Spleen (tissue), 11 donors: ENCODE measurements at regions not wholly inside any gene's neighbourhood (a gene's known extent, or its start where the extent isn't known, plus 50 kb on each side); places are given as distances from the start of the nearest gene placed in this dataset.

Source experiments
- DNase-seq: peaks from one replicate; pipeline ENCODE4 v3.0.0-alpha.2; 2020
- H3K27ac ChIP-seq, 8 donors: fragments of 200-600 bp; sonication (generic) in 7 of 8; 1 replicate in 4 of 8; 2 replicates in 4 of 8; pipeline versions ENCODE4 v1.5.0 to v1.8.0; 2016 to 2021; ENCODE audit warnings: inconsistent platforms in 4 of 8, mild to moderate bottlenecking in 4 of 8, moderate library complexity in 1 of 8
- H3K27me3 ChIP-seq, 7 donors: fragments of 200-600 bp; sonication (generic) in 6 of 7; replicated peaks in 1 of 7; 1 replicate in 4 of 7; 2 replicates in 3 of 7; pipeline versions ENCODE4 v1.5.0 to v1.8.0; 2016 to 2021; ENCODE audit warnings: inconsistent platforms in 3 of 7, mild to moderate bottlenecking in 1 of 7
- H3K36me3 ChIP-seq, 6 donors: fragments of 200-600 bp; sonication (generic) in 5 of 6; 1 replicate in 4 of 6; 2 replicates in 2 of 6; pipeline versions ENCODE4 v1.5.0 to v1.8.0; 2016 to 2021; ENCODE audit warnings: inconsistent platforms in 2 of 6
- H3K4me1 ChIP-seq, 6 donors: fragments of 200-600 bp; sonication (generic) in 5 of 6; 1 replicate in 3 of 6; 2 replicates in 3 of 6; pipeline versions ENCODE4 v1.5.0 to v1.8.0; 2016 to 2021; ENCODE audit warnings: inconsistent platforms in 3 of 6
- H3K4me3 ChIP-seq, 8 donors: fragments of 200-600 bp; sonication (generic) in 7 of 8; 1 replicate in 4 of 8; 2 replicates in 4 of 8; pipeline versions ENCODE4 v1.5.0 to v1.8.0; 2016 to 2021; ENCODE audit warnings: inconsistent platforms in 4 of 8, mild to moderate bottlenecking in 4 of 8, moderate library complexity in 2 of 8
- H3K9me3 ChIP-seq, 8 donors: fragments of 200-600 bp; sonication (generic) in 7 of 8; 1 replicate in 4 of 8; 2 replicates in 4 of 8; pipeline versions ENCODE4 v1.5.0 to v1.8.0; 2016 to 2021; ENCODE audit warnings: inconsistent platforms in 4 of 8
- POLR2A ChIP-seq, 3 donors: fragments of 450-650 bp; IDR thresholded peaks; one replicate each; pipeline ENCODE4 v1.5.1; 2017; ENCODE audit warnings: antibody characterized with exemption in 3 of 3, mild to moderate bottlenecking in 1 of 3
- POLR2AphosphoS5 ChIP-seq, 3 donors: sonication (generic); formaldehyde crosslinking; IDR thresholded peaks; one replicate each; pipeline ENCODE4 v1.5.1; 2017; ENCODE audit warnings: antibody characterized with exemption in 3 of 3
- WGBS, 5 donors: extraction: QIAGEN DNeasy Blood & Tissue Kit in 3 of 5; methylation state at CpG; one replicate each; pipeline versions ENCODE4 v1.1.5 to v1.1.7; 2013 to 2018; 5-methylcytosine and 5-hydroxymethylcytosine counted together
- intact Hi-C: fragments of 100-400 bp; cut with DNase I; formaldehyde crosslinking; loops from one replicate; pipeline ENCODE4 v1.15.0; 2023; ENCODE audit warnings: low total_unique reads
- TF ChIP-seq, protein P1 (sequence below), 11 experiments: fragments of 200-600 bp in 7 of 11; fragments of 450-650 bp in 4 of 11; sonication (generic) in 4 of 11; IDR thresholded peaks in 8 of 11; conservative IDR thresholded peaks in 3 of 11; 1 replicate in 7 of 11; 2 replicates in 4 of 11; pipeline versions ENCODE4 v1.4.0 to v1.8.0; 2016 to 2021; ENCODE audit warnings: antibody characterized with exemption in 11 of 11, inconsistent platforms in 4 of 11, mild to moderate bottlenecking in 1 of 11
- donor health status: healthy with polysubstance abuse.
- donor health status: DM: no; HTN: no; CAD: no; lungs with moderate emphysema.
- donor health status: DM: no; HTN: no; CAD: no.
- donor health status: Bipolar disorder and iron deficiency.
- donor health status: healthy.
- donor health status: DM: no; HTN: no; CAD: no.
- donor health status: DM: yes; HTN: yes; CAD: no.

DNA sequence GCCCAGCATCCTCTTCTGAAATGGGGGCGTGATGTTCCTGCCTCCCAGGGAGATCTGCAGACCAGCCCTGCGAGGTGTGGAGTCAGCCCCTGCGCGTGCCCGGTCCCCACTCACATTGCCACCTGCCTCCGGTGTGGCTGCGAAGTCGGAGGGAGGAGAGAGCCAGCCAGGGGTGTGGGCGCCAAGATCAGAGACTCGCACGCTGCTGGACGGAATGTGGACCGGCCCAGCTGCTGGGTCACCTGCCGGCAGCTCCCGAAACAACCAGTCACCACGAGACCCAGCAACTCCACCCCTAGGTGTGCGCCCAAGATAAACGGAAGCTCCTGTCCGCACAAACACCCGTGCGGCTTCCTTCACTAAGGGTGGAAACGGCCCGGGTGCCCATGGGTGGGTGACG lies 51.1 kb upstream of the EGFL7 start:
- H3K27ac ChIP-seq, result no peak overlapping the region
- H3K4me3 ChIP-seq, result no peak overlapping the region
- peaks cover 0 to 24% (median 0%) of the 10 kb centered on the region in 7 donors for H3K27me3 ChIP-seq
- DNase-seq, result no peak
- peaks cover 10 to 65% (median 37%) of the 10 kb centered on the region in 6 donors for H3K4me1 ChIP-seq
- intact Hi-C loops, result loop anchor here (10.0 kb wide), 1 partner anchor 47 kb away; no protein-coding TSS in a partner anchor
- no peaks in the 10 kb centered on the region for H3K9me3 ChIP-seq
- H3K36me3 ChIP-seq, result no peaks in the 10 kb centered on the region
- WGBS, 5 donors, result 93 to 98% (median 96%) methylated on average over 8 to 24 of the region's 24 CpGs
- no peak for TF ChIP-seq POLR2AphosphoS5 (IDR thresholded peaks at IDR 0.05)

- intact Hi-C loops, result loop anchor here (10.0 kb wide), 1 partner anchor 46 kb away; no protein-coding TSS in a partner anchor
- H3K27ac ChIP-seq, result no peak overlapping the region
- TF ChIP-seq POLR2A (IDR thresholded peaks at IDR 0.05) (no peak), POLR2AphosphoS5 (IDR thresholded peaks at IDR 0.05) (no peak)
- TF ChIP-seq, protein P1, sequence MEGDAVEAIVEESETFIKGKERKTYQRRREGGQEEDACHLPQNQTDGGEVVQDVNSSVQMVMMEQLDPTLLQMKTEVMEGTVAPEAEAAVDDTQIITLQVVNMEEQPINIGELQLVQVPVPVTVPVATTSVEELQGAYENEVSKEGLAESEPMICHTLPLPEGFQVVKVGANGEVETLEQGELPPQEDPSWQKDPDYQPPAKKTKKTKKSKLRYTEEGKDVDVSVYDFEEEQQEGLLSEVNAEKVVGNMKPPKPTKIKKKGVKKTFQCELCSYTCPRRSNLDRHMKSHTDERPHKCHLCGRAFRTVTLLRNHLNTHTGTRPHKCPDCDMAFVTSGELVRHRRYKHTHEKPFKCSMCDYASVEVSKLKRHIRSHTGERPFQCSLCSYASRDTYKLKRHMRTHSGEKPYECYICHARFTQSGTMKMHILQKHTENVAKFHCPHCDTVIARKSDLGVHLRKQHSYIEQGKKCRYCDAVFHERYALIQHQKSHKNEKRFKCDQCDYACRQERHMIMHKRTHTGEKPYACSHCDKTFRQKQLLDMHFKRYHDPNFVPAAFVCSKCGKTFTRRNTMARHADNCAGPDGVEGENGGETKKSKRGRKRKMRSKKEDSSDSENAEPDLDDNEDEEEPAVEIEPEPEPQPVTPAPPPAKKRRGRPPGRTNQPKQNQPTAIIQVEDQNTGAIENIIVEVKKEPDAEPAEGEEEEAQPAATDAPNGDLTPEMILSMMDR (IDR thresholded peaks at IDR 0.05 in 8 of 11, conservative IDR thresholded peaks at IDR 0.05 in 3 of 11), result no peak
- peaks cover 10 to 65% (median 37%) of the 10 kb centered on the region in 6 donors for H3K4me1 ChIP-seq
- WGBS, 5 donors, result 89 to 98% (median 93%) methylated on average over 7 to 11 of the region's 11 CpGs
- H3K27me3 ChIP-seq, result peaks cover 0 to 29% (median 0%) of the 10 kb centered on the region in 7 donors
- H3K36me3 ChIP-seq, result no peaks in the 10 kb centered on the region
- no peak for DNase-seq
- H3K4me3 ChIP-seq, result no peak overlapping the region
- no peaks in the 10 kb centered on the region for H3K9me3 ChIP-seq
These were observed 51.6 kb upstream of the EGFL7 start for GRCh38 chr9:136611119-136611518.

DNA sequence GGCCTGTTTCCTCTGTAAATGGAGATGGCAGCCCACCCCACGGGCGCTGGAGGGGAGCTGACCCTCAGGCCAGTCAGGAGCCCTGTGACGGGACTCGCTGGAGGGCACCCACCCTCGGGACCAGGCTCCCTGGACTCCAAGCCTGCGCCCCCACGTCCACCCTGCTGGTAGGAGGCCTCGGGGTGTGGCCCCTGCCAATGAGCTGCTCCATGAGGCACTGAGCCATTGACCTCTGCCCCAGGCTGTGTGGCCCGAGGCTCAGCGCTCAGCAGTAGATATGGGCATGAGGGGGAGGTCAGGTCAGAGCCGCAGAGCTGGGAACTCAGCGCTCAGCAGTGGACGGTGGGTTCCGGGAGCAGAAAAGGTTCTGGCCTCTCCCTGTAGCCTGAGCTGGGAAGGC lies 52.3 kb upstream of the EGFL7 start:
- Histone ChIP-seq H3K27me3 (peaks cover 0 to 36% (median 0%) of the 10 kb centered on the region in 7 donors), H3K27ac (no peak overlapping the region), H3K36me3 (no peaks in the 10 kb centered on the region), H3K4me1 (peaks cover 8 to 65% (median 32%) of the 10 kb centered on the region in 6 donors), H3K4me3 (no peak overlapping the region), H3K9me3 (no peaks in the 10 kb centered on the region)
- TF ChIP-seq POLR2AphosphoS5 (IDR thresholded peaks at IDR 0.05), result no peak
- TF ChIP-seq, protein P1 (IDR thresholded peaks at IDR 0.05 in 8 of 11, conservative IDR thresholded peaks at IDR 0.05 in 3 of 11), result no peak
- TF ChIP-seq POLR2A (IDR thresholded peaks at IDR 0.05), result no peak
- WGBS, 5 donors, result 79 to 96% (median 87%) methylated on average over 6 to 14 of the region's 14 CpGs
- DNase-seq, result no peak
- intact Hi-C loops, result loop anchor here (10.0 kb wide), 1 partner anchor 46 kb away; no protein-coding TSS in a partner anchor

GRCh38 chr9:136609838-136610311 lies 52.8 kb upstream of the EGFL7 start:
- TF ChIP-seq POLR2A (IDR thresholded peaks at IDR 0.05), result no peak
- TF ChIP-seq, protein P1 (IDR thresholded peaks at IDR 0.05 in 8 of 11, conservative IDR thresholded peaks at IDR 0.05 in 3 of 11), result no peak
- TF ChIP-seq POLR2AphosphoS5 (IDR thresholded peaks at IDR 0.05), result no peak
- peaks cover 0 to 41% (median 0%) of the 10 kb centered on the region in 7 donors for H3K27me3 ChIP-seq
- no peak for DNase-seq
- H3K4me3 ChIP-seq, result no peak overlapping the region
- peaks cover 5 to 65% (median 32%) of the 10 kb centered on the region in 6 donors for H3K4me1 ChIP-seq
- no peaks in the 10 kb centered on the region for H3K9me3 ChIP-seq
- intact Hi-C loops, result loop anchor here (10.0 kb wide), 1 partner anchor 45 kb away; no protein-coding TSS in a partner anchor
- H3K36me3 ChIP-seq, result no peaks in the 10 kb centered on the region
- 80 to 85% (median 82%) methylated on average over 1 to 17 of the region's 17 CpGs for whole genome bisulfite sequencing, 5 donors
- no peak overlapping the region for H3K27ac ChIP-seq
